Glomerular visceral epithelial cell (primary cell): ENCODE measurements at regions not wholly inside any gene's neighbourhood (a gene's known extent, or its start where the extent isn't known, plus 50 kb on each side); places are given as distances from the start of the nearest gene placed in this dataset.

Experiments used
- DNase-seq: peaks from one replicate; pipeline ENCODE4 v3.0.0-alpha.2; 2016; ENCODE audit errors: extremely low spot score

DNA sequence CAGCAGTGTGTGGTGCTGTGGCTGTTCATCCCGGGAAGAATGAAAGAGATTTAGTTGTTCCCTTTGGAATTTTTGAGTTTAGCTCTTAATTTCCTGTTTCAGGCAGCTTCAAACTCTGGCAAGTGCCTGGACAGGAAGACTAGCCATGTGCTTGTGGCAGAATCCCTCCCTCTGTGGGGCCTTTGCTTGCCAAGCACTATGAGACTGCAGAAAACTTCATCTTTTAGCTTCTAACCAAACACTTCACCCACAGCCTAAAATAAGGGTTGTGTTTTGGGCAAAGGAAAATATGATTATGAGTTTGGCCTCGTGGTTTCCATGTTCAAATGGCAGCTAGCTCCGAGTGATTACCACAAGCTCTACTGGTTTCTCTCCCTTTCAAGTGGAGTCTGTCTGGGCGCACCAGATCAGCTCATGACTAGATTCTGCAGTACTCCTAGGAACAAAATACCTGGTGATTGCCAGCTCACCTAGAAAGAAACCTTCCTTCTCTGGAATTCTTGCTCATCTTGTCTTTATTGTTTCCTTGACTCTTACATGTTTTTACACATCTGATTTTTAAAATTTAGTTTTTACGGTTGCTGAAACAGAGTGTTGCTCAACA, 707.5 kb downstream of the SLITRK6 start:
- DNase-seq: no peak

DNA sequence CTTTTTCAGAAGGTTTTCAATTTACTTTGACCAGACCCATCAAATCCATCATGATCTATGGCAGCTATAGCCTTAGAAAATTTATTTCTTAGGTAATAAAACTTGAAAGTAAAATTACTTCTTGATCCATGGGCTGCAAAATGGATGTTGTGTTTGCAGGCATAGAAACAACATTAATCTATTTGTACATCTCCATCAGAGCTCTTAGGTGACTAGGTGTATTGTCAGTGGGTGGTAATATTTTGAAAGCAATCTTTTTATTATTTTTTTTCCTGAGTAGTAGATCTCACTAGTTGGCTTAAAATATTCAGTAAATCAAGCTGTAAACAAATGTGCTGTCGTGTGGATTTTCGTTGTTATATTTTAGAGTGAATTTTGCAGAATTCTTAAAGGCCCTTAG, 710.0 kb downstream of the SLITRK6 start:
- no peak for DNase-seq

DNA sequence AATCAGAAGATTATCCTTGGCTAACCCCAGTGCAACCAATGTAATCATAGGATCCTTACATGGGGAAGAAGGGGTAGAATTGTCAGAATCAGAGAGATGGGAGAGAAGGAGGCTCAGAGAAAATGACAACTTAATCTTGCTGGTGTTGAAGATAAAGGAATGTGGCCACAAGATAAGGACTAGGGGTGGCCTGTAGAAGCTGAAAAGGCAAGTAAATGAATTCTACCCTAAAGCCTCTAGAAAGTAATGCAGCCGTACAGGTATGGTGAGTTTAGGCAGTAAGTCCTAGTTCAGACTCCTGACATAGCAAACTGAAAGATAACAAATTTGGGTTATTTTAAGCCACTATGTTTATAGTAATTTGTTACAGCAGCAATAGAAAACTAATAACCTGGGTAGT, 718.5 kb downstream of the SLITRK6 start:
- no peak for DNase-seq

DNA sequence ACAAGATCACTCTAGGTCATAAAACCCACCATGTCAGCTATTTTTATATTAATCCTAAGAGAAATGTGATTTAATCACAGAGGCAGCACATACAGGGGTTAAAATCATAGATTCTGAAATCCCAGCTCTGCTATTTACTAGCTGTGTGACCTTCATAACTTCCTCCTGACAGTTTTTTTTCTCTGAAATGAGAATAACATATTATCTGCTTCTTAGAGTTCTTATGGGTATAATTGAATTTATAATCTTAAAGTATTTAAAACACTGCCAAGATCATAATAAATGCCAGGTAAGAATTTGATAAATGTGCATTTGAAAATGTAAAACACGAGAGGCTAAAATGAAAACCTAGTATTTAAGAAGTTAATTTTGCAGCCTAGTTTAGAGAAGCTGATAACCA, 722.9 kb downstream of the SLITRK6 start:
- no peak for DNase-seq

DNA sequence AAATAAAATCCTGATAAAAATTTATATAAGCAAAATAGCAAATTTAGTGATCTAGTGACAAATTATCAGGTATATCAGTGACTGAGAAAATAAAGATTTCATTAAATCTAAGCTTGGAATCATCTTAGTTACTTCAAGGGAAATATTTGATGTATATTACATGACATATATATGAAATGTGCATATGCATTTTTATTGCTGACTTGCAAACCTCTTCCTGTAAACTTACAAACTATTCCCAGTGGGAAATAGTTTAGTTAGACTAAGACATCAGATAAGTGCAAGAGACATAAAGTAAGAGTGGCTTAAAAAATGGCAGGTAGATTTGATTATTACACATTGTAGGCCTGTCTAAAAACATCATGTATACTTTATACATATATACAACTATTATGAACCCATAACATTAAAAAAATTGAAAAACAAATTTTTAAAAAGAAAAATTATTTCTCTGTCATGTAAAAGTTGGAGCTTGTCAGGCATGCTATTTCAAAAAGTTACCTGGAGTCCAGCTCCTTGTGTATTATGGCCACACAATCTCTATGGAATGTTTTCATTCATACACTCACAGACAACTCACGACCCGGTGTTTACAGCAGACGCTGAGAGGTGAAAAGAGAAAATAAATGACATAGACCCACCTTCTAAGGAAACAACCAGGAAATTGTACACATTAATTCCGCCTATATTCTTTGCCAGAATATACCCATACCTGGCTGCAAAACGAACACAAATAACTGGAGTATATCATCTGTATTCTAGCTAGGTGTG, 724.5 kb downstream of the SLITRK6 start:
- no peak for DNase-seq

DNA sequence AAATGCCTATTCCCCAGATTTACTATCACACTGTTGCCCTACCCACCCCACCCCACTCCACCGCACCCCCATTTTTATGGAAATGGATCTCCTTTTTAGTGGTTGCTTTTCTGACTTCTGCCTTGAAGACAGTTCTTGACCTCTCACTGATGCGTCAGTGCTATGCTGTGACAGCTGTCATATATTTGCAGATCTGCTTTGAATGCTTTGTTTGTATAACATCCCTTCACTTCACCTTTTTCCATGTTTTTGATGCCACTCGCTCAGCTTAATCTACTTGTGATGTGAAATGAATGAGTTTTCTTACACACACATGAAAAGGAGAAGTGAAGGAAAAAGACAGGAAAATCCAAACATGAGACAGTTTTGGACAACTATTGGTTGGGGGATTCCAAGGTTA, 731.0 kb downstream of the SLITRK6 start:
- no peak for DNase-seq

DNA sequence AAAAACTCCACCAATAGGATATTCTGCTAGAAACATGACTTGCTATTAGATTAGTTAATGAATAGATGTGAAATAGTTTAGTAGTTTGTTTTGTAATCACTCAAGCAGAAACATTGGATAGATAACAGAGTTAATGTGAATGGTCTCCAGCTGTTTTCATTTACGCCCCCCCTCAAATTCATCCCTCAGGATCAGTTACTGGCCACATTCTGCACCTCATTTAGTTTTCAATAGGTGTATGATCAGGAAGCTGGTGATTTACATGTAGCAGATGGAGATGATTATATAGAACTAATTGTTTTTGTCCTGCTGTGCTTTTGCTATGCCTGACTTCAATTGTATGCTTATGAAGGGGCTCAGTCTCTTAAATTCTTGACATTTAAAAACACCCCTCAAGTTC, 759.0 kb downstream of the SLITRK6 start:
- no peak for DNase-seq

DNA sequence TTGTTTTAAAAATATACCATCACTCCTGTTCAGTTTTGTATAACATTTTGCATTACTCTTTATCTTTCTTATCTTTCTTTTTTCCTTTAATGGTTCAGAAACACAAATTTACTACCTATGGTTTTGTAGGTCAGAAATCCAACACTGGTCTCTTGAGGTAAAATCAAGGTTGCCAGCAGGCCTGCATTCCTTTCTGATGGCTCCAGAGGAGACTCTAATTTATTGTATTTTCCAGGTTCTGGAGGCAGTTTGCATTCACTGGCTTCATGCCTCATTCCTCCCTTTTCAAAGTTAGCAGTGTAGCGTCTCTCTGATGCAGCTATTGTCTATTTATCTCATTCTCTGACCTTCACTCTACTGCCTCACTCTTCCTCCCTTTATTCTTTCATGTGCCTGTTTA, 767.4 kb downstream of the SLITRK6 start:
- DNase-seq: no peak

DNA sequence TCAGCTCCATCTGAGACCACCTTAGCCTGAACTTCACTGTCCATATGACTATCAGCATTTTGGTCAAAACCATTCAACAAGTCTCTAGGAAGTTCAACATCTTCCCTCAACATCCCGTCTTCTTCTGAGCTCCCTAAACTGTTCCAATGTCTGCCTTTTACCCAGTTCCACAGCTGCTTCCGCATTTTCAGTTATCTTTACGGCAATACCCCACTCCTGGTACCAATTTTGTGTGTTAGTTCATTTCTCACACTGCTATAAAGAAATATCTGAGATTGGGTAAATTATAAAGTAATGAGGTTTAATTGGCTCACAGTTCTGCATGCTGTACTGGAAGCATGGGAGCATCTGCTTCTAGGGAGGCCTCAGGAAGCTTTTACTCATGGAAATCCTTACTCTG, 771.2 kb downstream of the SLITRK6 start:
- DNase-seq: no peak

DNA sequence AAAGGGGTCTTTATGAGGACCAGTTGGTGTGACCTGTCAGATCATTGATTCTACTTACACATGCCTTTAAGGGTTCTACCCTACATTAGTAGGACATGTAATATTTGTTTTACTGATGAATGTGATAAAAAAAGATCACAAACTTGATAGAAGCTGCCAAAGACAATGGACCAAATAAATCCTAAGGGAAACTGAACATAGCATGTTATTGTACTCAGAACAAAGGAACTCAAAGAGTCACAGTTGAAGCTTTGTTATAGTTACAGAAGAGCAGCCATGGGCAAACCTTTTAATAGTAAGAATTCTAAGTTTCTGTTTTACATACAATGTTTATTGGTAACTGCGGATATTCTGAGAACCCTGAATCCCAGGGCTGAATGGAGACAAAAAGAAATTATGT, 780.1 kb downstream of the SLITRK6 start:
- no peak for DNase-seq

DNA sequence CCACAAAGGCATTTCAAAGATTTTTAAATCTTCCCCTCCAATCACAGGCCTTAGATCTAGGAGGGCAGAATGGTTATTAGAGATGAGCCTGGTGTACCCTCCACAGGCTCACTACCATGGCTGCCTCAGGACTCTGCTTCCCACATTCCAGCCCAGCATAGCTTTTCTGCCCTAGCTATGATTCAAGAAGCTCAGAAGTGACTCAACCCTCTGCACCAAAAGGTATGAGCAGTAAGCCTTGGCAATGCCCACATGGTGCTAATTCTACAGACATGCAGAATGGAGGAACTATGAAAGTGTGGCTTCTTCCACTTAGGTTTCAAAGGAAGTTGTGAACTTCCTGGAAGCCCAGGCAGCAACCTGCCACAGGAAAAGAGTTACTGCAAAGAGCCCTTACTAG, 786.2 kb downstream of the SLITRK6 start:
- no peak for DNase-seq

DNA sequence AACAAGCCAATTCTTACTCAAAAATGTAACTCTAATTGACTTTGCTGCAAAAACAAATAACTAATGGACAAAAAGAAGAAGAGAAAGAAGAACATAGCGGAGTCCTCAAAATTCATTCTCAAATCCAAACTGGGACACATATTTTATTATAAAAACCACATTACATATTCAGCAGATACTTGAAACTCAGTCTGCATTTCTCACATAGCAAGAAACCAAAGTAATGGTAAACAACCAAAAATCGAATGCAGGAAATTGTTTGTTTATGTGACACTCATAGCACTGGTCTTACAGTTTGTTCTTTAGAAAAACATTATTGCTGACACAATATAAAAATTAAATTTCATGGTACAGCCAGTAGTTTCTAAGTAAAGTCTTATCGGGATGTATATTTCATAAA, 789.8 kb downstream of the SLITRK6 start:
- DNase-seq: no peak

DNA sequence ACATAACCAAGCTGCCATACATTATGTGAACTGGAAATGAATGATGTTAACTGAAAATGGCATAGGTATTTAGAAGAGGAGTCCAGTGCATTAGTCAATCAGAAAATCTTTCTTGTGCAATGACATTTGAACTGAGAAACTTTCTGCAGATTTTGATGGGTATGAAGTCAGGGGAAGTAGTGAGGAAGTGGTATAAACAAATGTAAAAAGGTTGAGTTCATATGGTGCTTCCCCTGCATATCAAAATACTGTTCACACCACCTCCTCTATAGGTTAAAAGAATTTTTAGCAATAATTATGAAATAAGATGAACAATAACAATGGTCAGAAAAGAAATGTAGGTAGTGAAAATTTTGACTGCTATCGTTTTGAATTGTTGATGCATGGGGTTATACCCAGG, 800.0 kb downstream of the SLITRK6 start:
- no peak for DNase-seq

DNA sequence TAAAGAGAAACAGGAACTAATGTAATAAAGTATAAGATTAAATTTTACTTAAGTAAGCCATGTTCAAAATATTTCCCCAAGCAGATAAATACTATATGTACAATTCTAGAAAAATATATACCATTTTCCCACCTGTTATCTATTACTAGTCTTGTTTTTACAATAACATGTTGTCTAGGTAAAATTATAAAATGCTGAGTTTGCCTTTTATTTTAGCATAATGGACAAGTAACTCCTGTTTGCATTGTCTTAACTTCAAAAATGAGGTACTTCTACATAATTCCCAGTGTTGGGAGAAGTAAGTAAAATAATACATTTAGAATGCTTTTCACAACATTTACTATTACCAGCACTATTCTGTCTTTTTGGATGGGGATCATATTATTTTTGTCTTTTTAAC, 800.5 kb downstream of the SLITRK6 start:
- DNase-seq: no peak

DNA sequence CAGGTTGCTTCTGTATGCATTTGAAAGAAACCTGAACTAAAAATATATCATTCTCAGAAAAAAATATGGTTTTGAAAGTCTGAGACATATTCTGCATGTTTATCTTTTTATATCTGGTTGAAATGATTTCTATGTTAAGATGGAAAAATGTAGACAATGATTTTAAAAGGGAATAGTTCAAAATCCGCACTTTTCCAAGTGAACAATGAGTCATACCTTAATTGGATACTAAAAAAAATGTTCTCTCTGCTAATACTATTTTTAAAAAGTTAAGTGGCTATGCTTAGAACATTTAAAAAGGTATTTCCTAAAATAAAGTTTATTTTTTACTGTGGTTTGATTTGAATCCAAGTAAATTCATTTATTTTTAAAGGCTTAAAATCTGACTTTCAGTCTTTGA, 801.4 kb downstream of the SLITRK6 start:
- no peak for DNase-seq

DNA sequence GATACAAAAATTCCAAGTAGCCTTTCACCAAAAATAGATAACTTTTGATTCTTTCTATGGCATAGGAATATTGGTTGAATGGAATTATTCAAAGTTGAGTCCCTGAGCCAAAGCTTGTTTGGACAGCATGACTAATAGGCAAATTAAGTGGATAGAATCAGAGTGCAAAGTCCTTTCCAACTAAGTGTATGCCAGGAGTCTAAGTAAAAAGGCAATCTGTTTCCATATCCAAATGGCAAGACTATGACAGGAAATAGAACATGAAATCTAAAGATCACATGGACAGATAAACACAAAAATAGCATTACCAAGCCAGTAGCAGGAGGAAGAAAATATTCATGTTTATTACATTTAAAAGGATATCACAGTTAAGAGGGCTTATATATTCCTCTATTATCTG, 804.6 kb downstream of the SLITRK6 start:
- no peak for DNase-seq

DNA sequence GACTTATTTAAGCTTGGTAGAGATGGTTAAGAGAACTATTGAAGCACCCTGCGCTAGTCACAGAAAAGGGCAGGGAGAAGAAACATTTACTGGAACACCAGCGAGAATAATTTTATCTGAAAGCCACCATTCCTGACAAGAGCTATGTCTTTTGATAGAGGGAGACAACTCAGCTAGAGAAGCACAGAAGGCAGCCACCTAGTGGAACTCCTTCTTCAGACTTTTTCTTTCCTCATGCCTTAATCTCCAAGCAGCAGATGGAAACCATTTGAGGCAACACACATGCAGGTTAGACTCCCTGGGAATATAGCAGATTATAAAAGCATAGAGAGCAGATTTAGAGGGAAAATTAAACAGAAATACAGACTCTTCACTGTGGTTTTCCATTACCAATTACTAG, 813.4 kb downstream of the SLITRK6 start:
- no peak for DNase-seq

DNA sequence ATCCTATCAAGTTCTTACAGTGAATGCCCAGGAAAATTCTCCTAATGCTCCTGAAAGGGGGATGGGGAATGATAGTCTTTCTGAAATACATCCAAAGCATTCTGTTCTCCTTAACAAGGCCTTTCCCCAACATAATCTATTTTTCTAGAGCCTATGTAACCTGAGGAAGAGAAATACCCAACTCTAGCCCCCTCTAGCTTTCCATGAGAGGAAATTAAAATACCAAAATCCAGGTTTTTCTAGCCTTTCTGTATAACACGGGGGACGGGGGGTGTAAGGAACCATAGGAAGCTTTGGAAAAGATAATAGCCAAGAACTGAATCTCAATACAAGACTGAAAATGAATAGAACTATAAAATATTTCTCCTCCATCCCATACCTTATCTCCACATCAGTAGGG, 815.9 kb downstream of the SLITRK6 start:
- DNase-seq: no peak

DNA sequence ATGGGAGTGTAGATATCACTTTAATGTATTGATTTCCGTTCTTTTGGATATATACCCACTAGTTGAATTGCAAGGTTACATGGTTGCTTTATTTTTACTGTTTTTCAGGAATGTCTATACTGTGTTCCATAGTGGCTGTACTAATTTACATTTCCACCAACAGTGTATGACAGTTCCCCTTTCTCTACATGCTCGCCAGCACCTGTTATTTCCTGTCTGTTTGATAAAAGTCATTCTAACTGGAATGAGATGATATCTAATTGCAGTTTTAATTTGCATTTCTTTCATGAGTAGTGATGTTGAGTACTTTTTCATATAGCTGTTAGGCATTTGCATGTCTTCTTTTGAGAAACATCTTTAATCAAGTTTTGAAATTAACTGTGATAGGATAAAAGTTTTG, 818.6 kb downstream of the SLITRK6 start:
- no peak for DNase-seq

DNA sequence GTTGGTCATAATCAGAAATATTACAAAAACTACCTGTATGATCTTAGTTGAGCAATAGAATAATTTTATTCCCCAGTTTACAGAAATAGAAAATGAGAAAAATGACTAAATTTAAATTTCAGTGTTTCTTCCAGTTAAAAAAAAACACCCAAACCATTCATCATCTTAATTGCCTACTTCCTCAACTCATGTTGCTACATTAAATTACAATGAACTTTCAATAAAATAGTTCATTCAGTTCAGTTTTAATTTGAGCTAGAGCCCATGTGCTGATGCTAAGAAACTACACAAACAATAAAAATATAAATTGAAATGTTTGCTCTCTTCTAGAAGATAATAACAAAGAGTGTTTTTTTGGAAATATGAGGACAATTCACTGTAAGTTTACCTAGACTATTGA, 820.4 kb downstream of the SLITRK6 start:
- no peak for DNase-seq

DNA sequence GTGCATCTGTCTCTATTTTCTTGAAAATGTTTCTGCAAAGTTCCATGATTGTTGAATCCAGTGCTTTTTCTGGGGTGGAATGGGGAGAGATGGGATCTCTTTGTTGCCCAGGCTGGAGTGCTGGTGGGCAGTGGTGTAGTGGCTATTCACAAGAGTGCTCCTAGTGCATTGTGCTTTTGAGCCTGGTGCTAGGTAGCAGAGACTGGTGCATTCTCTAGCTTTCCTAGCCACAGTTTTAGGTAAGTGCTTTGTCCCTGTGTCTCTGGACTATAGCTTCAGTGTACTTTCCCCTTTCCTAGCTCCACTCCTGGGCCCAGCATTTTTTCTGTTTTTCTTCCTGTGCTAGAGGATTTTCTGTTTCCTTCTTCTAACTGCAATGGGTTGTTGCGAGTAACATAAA, 825.6 kb downstream of the SLITRK6 start:
- DNase-seq: no peak

DNA sequence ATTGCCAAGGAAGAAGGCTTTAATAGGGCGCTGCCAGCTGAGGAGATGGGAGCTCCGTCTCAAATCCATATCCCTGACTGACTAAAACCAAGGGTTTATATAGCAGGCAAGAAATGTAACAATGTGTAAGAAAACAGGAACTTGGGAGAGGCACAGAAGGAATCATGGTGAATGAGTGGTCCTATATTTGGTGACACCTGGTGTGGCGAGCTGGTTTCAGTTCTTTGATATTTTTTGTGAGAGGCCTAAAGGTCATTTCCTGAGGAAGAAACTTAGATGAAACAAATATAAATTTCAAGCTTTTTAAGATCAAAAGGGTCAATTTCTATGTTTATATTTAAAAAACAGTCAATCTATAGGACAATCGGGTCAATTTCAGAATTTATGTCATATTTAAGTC, 826.3 kb downstream of the SLITRK6 start:
- DNase-seq: no peak

DNA sequence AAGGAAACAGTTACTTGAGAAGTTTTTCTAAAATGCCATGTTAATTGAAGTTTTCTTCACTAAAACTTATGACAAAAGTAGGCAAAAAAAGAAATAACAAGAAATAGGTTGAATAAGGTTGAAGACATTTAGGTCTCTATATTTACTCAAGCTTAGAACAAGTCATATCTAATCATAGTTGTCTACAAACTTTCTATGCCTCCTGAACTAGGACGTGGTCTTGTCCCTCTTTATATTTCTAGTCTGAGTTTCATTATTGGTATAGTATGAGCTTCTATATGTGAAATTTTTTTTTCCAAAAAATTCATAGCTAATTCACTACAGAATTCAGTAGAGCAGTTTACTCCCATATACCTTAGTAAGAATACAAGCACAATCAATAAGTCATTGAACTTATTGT, 836.4 kb downstream of the SLITRK6 start:
- DNase-seq: no peak

DNA sequence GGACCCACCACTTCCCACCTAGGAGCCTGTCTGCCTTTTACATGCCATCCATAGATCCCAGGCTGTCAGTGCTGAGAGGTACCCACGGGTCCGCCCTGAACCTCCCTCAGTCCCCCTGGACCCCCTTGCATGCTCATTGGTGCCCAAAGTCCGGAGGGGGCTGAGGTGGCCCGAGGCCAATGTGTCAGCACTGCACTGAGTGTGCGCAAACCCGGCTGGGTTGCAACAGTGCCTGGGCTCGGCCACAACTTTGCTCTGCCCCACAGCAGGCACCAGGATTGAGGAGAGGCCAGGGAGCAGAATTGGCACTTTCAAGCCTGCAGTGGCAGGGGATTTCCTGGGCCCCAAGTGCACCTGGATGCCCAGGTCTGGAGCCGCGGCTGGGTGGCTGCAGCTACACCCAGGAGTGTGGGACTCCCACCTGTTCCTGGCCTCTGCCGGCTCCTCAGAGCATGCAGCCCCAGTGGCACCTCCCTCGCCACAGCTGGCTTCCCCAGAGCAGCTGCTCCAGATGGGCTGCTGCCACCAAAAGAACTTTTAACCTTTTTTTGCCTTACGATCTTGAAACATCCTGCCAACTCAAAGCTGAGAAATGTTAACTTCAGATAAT, 837.0 kb downstream of the SLITRK6 start:
- DNase-seq: no peak
